HEK293T (cell line): ENCODE measurements at regions not wholly inside any gene's neighbourhood (a gene's known extent, or its start where the extent isn't known, plus 50 kb on each side); places are given as distances from the start of the nearest gene placed in this dataset.

Experiments
- FOXM1 ChIP-seq: fragments of 450-650 bp; IDR thresholded peaks from 2 replicates; pipeline ENCODE4 v1.6.1; 2017; ENCODE audit warnings: mild to moderate bottlenecking, borderline replicate concordance
- NFRKB ChIP-seq: fragments of 450-650 bp; IDR thresholded peaks from 2 replicates; pipeline ENCODE4 v1.6.1; 2016; ENCODE audit warnings: mild to moderate bottlenecking, moderate library complexity

- TF ChIP-seq NFRKB (no peak), FOXM1 (no peak)
Observed at GRCh38 chr2:198498048-198498447, 693.7 kb downstream of the PLCL1 start.
